ENCODE measurements at regions not wholly inside any gene's neighbourhood (a gene's known extent, or its start where the extent isn't known, plus 50 kb on each side); places are given as distances from the start of the nearest gene placed in this dataset.

DNA sequence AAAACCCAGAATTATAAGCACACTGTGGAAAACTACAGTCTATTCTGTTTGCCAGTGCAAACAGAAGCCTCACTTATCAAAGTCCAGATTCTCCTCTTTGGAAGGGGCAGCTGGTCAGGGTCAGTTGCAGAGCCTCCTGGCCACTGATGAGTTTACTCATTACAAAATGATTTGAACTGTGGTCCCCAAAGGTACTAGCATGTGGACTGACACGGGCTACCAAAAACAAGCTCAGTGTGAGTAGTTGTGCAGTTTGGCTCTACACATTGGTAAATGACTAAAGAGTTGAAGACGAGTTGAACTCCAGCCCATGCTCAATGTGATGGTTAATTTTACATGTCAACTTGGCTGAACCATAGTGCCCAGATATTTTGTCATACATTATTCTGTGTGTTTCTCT lies 221.5 kb downstream of the ZIC4 start:
- TF ChIP-seq, protein P1, sequence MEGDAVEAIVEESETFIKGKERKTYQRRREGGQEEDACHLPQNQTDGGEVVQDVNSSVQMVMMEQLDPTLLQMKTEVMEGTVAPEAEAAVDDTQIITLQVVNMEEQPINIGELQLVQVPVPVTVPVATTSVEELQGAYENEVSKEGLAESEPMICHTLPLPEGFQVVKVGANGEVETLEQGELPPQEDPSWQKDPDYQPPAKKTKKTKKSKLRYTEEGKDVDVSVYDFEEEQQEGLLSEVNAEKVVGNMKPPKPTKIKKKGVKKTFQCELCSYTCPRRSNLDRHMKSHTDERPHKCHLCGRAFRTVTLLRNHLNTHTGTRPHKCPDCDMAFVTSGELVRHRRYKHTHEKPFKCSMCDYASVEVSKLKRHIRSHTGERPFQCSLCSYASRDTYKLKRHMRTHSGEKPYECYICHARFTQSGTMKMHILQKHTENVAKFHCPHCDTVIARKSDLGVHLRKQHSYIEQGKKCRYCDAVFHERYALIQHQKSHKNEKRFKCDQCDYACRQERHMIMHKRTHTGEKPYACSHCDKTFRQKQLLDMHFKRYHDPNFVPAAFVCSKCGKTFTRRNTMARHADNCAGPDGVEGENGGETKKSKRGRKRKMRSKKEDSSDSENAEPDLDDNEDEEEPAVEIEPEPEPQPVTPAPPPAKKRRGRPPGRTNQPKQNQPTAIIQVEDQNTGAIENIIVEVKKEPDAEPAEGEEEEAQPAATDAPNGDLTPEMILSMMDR (IDR thresholded peaks at IDR 0.05) = no peak
- TF ChIP-seq POLR2A (IDR thresholded peaks at IDR 0.05) = no peak

All from right lobe of liver (tissue), 4 donors.